ENCODE measurements at regions not wholly inside any gene's neighbourhood (a gene's known extent, or its start where the extent isn't known, plus 50 kb on each side); places are given as distances from the start of the nearest gene placed in this dataset.

DNA sequence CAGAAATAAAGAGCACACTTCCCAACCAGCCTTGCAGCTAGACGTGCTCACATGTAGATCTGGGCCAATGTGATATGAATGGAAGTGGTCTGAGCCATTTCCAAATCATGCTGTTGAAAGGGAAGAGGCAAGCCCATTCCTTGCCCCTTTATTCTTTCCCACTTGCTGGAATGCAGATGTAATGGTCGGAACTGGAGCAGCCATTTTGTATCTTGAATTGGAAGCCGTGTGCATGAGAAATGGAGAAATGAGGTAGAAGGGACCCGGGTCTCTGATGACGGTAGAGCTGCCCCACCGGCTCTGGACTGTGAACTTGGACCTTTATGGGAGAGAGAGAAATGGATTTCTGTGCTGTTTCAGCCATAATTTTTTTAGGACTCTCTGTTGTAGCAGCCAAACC lies 54.8 kb upstream of the STX16 start:
- Histone ChIP-seq H3K9me3 (ENCODE audit: control insufficient read depth, insufficient read depth, low read length) (no peaks in the 10 kb centered on the region; the same call in 1 of the 2 replicates), H3K4me3 (ENCODE audit: low read depth, low read length) (no peak overlapping the region), H3K27ac (ENCODE audit: low read depth, low read length) (no peak overlapping the region), H3K27me3 (ENCODE audit: control insufficient read depth, insufficient read depth, low read length) (no peaks in the 10 kb centered on the region)
- ChIA-PET POLR2A (no interaction called here), CTCF (no interaction called here)
- no peak for DNase-seq (ENCODE audit: low read depth, low spot score)
- TF ChIP-seq, protein P1, sequence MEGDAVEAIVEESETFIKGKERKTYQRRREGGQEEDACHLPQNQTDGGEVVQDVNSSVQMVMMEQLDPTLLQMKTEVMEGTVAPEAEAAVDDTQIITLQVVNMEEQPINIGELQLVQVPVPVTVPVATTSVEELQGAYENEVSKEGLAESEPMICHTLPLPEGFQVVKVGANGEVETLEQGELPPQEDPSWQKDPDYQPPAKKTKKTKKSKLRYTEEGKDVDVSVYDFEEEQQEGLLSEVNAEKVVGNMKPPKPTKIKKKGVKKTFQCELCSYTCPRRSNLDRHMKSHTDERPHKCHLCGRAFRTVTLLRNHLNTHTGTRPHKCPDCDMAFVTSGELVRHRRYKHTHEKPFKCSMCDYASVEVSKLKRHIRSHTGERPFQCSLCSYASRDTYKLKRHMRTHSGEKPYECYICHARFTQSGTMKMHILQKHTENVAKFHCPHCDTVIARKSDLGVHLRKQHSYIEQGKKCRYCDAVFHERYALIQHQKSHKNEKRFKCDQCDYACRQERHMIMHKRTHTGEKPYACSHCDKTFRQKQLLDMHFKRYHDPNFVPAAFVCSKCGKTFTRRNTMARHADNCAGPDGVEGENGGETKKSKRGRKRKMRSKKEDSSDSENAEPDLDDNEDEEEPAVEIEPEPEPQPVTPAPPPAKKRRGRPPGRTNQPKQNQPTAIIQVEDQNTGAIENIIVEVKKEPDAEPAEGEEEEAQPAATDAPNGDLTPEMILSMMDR (IDR thresholded peaks at IDR 0.05; ENCODE audit: low read depth, low read length) = no peak

DNA sequence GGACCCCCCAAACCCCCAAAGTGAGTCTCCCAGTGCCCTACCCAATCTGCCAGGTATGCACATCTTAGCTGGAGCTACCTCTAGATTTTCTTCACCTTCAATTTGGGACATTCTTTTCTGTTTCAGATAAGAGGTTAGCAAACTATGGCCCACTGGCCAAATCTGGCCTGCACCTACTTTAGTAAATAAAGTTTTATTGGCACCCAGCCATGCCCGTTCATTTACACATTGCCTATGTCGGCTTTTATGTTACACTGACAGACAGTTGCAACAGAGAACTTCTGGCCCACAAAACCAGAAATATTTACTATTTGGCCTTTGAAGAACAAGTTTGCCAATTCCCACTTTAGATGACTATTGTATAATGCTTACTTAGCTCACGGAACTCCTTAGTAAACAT lies 55.9 kb upstream of the STX16 start:
- ChIA-PET POLR2A (no interaction called here), CTCF (no interaction called here)
- H3K9me3 ChIP-seq (ENCODE audit: control insufficient read depth, insufficient read depth, low read length) = no peaks in the 10 kb centered on the region; the same call in 1 of the 2 replicates
- no peak overlapping the region for H3K4me3 ChIP-seq (ENCODE audit: low read depth, low read length)
- H3K27me3 ChIP-seq (ENCODE audit: control insufficient read depth, insufficient read depth, low read length) = no peaks in the 10 kb centered on the region
- H3K27ac ChIP-seq (ENCODE audit: low read depth, low read length) = no peak overlapping the region
- no peak for DNase-seq (ENCODE audit: low read depth, low spot score)
- TF ChIP-seq, protein P1 (IDR thresholded peaks at IDR 0.05; ENCODE audit: low read depth, low read length) = no peak

DNA sequence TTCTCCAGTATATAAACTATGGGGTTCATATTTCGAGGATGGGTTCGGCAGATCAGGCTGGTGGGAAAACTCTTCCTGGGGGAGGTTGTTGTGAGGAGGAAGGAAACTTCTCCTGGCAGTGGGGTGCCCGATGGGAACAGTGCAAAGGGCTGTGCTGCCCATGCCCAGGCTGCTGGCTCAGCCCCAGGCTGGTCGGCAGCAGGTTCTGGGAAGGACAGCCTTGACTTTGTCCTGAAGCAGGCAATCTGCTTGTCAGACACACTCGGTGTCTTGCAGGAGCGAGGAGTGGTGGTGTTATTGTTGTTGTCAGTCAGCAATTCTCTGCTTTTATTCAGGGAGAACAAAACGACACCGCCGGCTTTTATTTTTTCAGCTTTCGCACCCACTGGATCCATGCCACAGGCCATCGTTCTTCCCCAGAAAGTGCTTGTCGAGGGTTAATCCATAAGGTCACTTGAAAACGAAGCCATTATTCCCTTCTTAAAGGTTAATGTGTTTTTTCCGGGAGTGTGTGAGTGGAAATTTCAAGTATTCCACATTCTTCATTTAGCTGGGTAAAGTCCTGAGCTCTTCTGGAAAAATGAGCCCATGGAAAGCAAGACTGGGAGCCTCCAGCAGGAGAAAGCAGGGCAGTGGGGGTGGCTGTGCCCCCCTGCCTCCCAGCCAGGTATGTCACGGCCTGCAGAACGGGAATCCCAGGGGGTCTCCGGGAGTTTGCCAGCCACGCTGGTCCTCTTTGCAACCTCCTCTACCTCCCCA lies 57.0 kb upstream of the STX16 start:
- TF ChIP-seq, protein P1 (IDR thresholded peaks at IDR 0.05; ENCODE audit: low read depth, low read length) = no peak

DNA sequence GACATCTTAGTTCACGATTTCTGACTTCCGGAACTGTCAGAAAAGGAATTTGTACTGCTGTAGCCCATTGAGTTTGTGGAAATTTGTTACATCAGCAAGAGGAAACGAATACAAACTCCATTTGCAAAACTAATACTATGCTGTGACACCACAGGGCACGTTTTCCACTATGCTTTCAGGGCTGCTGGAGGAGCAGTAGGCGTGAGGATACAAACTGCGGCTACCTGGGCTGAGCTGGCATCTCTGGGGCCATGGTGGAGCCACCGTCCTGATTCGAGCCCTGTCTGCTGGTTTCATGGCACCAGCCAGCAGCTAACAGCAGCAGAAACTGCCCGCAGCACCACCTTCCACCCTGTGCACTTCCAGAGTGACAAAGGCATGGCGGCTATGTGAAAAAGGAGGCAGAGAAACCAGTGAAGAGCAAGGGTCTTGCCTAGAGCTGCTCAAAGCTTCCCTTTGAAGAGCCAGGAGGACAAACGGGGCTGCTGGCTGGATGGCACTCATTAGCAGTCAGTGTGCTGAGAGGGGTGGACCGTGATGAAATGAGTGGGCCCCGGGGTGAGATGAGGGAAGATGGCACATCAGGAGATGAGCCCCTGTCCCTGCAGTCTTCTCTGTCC lies 58.9 kb upstream of the STX16 start:
- POLR2A ChIA-PET = no interaction called here
- no peaks in the 10 kb centered on the region; the same call in 1 of the 2 replicates for H3K9me3 ChIP-seq (ENCODE audit: control insufficient read depth, insufficient read depth, low read length)
- TF ChIP-seq, protein P1 (IDR thresholded peaks at IDR 0.05; ENCODE audit: low read depth, low read length) = no peak
- no peak for DNase-seq (ENCODE audit: low read depth, low spot score)
- no peaks in the 10 kb centered on the region for H3K27me3 ChIP-seq (ENCODE audit: control insufficient read depth, insufficient read depth, low read length)
- CTCF ChIA-PET = no interaction called here
- H3K27ac ChIP-seq (ENCODE audit: low read depth, low read length) = no peak overlapping the region
- no peak overlapping the region for H3K4me3 ChIP-seq (ENCODE audit: low read depth, low read length)

More for the DNA sequence above, 57.0 kb upstream of the STX16 start:
- H3K9me3 ChIP-seq (ENCODE audit: control insufficient read depth, insufficient read depth, low read length) = no peaks in the 10 kb centered on the region; the same call in 1 of the 2 replicates
- POLR2A ChIA-PET = interaction anchor here (0.6 kb wide), 1 partner anchor 39 kb away, joined by 3 read pairs; no protein-coding TSS in a partner anchor
- DNase-seq (ENCODE audit: low read depth, low spot score) = no peak
- no peaks in the 10 kb centered on the region for H3K27me3 ChIP-seq (ENCODE audit: control insufficient read depth, insufficient read depth, low read length)
- H3K4me3 ChIP-seq (ENCODE audit: low read depth, low read length) = no peak overlapping the region
- CTCF ChIA-PET = no interaction called here
- H3K27ac ChIP-seq (ENCODE audit: low read depth, low read length) = no peak overlapping the region

Measured in AG04450 (cell line).